ENCODE measurements at regions not wholly inside any gene's neighbourhood (a gene's known extent, or its start where the extent isn't known, plus 50 kb on each side); places are given as distances from the start of the nearest gene placed in this dataset.

GRCh38 chr13:22238269-22238668 lies 567.4 kb downstream of the FGF9 start:
- Mint-ChIP-seq H3K36me3 (ENCODE audit: low read depth) (no peaks in the 10 kb centered on the region), H3K4me3 (no peak overlapping the region), H3K27me3 (ENCODE audit: insufficient read depth, low read depth, poor library complexity) (peaks cover 2% of the 10 kb centered on the region), H3K4me1 (peaks cover 28% of the 10 kb centered on the region), H3K27ac (no peak overlapping the region), H3K9me3 (no peaks in the 10 kb centered on the region)
- Histone ChIP-seq H3K9me2 (ENCODE audit: insufficient read depth) (no peaks in the 10 kb centered on the region), H3K79me2 (replicated peaks; ENCODE audit: insufficient read depth) (no peaks in the 10 kb centered on the region), H4K20me1 (replicated peaks; ENCODE audit: insufficient read depth) (no peaks in the 10 kb centered on the region), H3K4me2 (no peak overlapping the region), H3K27me3 (ENCODE audit: insufficient read depth) (no peaks in the 10 kb centered on the region), H3K4me3 (no peak overlapping the region), H3F3A (replicated peaks; ENCODE audit: low read depth) (no peaks in the 10 kb centered on the region), H3K4me1 (ENCODE audit: insufficient read depth) (peaks cover 26% of the 10 kb centered on the region), H3K36me3 (ENCODE audit: insufficient read depth) (no peaks in the 10 kb centered on the region), H3K27ac (ENCODE audit: low read depth) (no peak overlapping the region), H2AFZ (no peak overlapping the region)
- no peak for TF ChIP-seq STAT1 (IDR thresholded peaks at IDR 0.05; ENCODE audit: unreplicated experiment)
- no peak for TF ChIP-seq ZNF114 (CRISPR knock-in tag; IDR thresholded peaks at IDR 0.05)
- TF ChIP-seq REST (IDR thresholded peaks at IDR 0.05; ENCODE audit: unreplicated experiment) = no peak
- TF ChIP-seq EZH2 (IDR thresholded peaks at IDR 0.05; ENCODE audit: low read depth, unreplicated experiment) = no peak
- no peak for TF ChIP-seq ZNF331 (CRISPR knock-in tag; IDR thresholded peaks at IDR 0.05; ENCODE audit: low read depth)
- no peak for DNase-seq (ENCODE audit: low spot score)
- ATAC-seq = no peak

DNA sequence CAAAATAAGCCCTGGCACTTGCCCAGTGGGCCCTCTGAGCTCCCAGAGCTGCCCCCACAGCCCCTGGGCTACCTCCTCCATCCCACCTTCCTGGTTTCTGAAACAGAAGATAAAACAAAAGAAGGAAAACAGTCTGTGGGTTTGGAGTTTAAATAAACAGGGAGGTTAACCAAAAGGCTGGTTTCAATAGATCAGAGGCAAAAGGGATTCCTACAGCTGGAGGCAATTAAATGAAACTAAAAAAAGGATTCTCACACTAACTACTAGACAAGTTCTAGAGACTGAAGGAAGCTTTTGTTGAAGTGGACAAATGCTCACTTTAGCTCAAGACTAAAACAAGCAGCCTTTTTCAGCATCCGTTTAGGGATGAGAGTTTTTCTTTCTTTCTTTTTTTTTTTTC lies 569.8 kb downstream of the FGF9 start:
- ATAC-seq = no peak
- Mint-ChIP-seq H3K9me3 (no peaks in the 10 kb centered on the region), H3K36me3 (ENCODE audit: low read depth) (no peaks in the 10 kb centered on the region), H3K27me3 (ENCODE audit: insufficient read depth, low read depth, poor library complexity) (peaks cover 2% of the 10 kb centered on the region), H3K27ac (no peak overlapping the region), H3K4me1 (peaks cover 32% of the 10 kb centered on the region), H3K4me3 (no peak overlapping the region)
- Histone ChIP-seq H3K9me2 (ENCODE audit: insufficient read depth) (no peaks in the 10 kb centered on the region), H3F3A (replicated peaks; ENCODE audit: low read depth) (no peaks in the 10 kb centered on the region), H3K27ac (ENCODE audit: low read depth) (no peak overlapping the region), H3K36me3 (ENCODE audit: insufficient read depth) (no peaks in the 10 kb centered on the region), H3K27me3 (ENCODE audit: insufficient read depth) (no peaks in the 10 kb centered on the region), H3K4me1 (ENCODE audit: insufficient read depth) (peaks cover 17% of the 10 kb centered on the region), H3K4me2 (no peak overlapping the region), H2AFZ (no peak overlapping the region), H3K4me3 (no peak overlapping the region), H4K20me1 (replicated peaks; ENCODE audit: insufficient read depth) (no peaks in the 10 kb centered on the region), H3K79me2 (replicated peaks; ENCODE audit: insufficient read depth) (0 out of 2 replicates have a peak, but pooled peaks cover 6% of the 10 kb centered on the region)
- DNase-seq (ENCODE audit: low spot score) = no peak
- TF ChIP-seq, protein P1, sequence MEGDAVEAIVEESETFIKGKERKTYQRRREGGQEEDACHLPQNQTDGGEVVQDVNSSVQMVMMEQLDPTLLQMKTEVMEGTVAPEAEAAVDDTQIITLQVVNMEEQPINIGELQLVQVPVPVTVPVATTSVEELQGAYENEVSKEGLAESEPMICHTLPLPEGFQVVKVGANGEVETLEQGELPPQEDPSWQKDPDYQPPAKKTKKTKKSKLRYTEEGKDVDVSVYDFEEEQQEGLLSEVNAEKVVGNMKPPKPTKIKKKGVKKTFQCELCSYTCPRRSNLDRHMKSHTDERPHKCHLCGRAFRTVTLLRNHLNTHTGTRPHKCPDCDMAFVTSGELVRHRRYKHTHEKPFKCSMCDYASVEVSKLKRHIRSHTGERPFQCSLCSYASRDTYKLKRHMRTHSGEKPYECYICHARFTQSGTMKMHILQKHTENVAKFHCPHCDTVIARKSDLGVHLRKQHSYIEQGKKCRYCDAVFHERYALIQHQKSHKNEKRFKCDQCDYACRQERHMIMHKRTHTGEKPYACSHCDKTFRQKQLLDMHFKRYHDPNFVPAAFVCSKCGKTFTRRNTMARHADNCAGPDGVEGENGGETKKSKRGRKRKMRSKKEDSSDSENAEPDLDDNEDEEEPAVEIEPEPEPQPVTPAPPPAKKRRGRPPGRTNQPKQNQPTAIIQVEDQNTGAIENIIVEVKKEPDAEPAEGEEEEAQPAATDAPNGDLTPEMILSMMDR (conservative IDR thresholded peaks at IDR 0.05; ENCODE audit: low read depth in 2 of 2) = no peak
- TF ChIP-seq EZH2phosphoT487 (IDR thresholded peaks at IDR 0.05; ENCODE audit: unreplicated experiment) (no peak), ZNF331 (CRISPR knock-in tag; IDR thresholded peaks at IDR 0.05; ENCODE audit: low read depth) (no peak), REST (IDR thresholded peaks at IDR 0.05; ENCODE audit: unreplicated experiment) (no peak), ETS1 (IDR thresholded peaks at IDR 0.05) (no peak), POLR2AphosphoS5 (IDR thresholded peaks at IDR 0.05; ENCODE audit: low read depth) (no peak), EZH2 (IDR thresholded peaks at IDR 0.05; ENCODE audit: low read depth, unreplicated experiment) (no peak), STAT1 (IDR thresholded peaks at IDR 0.05; ENCODE audit: unreplicated experiment) (no peak), NANOG (IDR thresholded peaks at IDR 0.05; ENCODE audit: borderline replicate concordance) (no peak), ZNF114 (CRISPR knock-in tag; IDR thresholded peaks at IDR 0.05) (no peak), CREB1 (CRISPR knock-in tag; IDR thresholded peaks at IDR 0.05; ENCODE audit: low read depth) (no peak)

All from GM23338 (cell line).